Brain pericyte (primary cell): ENCODE measurements at regions not wholly inside any gene's neighbourhood (a gene's known extent, or its start where the extent isn't known, plus 50 kb on each side); places are given as distances from the start of the nearest gene placed in this dataset.
"Not testable (repeated sequence)": the region's sequence is repeated elsewhere in the genome, so short reads cannot be mapped to it uniquely, and the experiment has no call there.

ENCODE experiments used
- DNase-seq: peaks from one replicate; pipeline ENCODE4 v3.0.0-alpha.2; 2012; ENCODE audit warnings: low read depth, low spot score

- no peak for DNase-seq
Observed at GRCh38 chr4:38511702-38512101, 152.3 kb upstream of the KLF3 start.

- no peak for DNase-seq
Observed at GRCh38 chr4:38512840-38513239, 151.2 kb upstream of the KLF3 start.

DNA sequence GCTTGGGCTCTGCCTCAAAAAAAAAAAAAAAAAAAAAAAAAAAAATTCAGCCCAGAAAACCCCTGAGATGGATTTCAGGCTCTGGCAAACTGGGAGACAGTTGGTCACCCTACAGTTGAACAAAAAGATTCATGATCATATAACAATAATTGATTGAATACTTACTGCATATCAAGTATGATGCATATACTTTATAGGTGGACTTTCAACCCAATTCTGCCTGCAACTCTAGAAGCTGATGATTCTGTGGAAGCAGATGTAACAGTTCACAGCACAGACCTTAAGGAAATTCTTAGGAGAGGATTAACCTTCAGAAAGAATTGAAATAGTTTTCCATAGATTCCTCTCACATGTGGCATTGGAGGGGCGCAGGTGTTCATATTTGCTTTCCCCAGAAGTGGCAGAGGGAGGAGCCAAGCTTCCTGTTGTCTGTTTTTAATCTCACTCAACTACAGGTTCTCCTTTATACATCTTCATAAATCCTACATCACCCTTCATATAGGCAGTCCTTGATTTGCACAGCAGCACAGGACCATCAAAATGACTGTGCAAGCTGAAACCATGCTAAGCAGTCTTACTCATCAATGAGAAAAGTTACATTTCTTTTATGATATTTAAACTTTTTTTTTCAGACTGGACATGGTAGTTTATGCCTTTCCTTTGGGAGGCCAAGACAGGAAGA is 149.4 kb upstream of the KLF3 start:
- no peak for DNase-seq

- DNase-seq = no peak
Observed at GRCh38 chr4:38516190-38516589, 147.8 kb upstream of the KLF3 start.

DNA sequence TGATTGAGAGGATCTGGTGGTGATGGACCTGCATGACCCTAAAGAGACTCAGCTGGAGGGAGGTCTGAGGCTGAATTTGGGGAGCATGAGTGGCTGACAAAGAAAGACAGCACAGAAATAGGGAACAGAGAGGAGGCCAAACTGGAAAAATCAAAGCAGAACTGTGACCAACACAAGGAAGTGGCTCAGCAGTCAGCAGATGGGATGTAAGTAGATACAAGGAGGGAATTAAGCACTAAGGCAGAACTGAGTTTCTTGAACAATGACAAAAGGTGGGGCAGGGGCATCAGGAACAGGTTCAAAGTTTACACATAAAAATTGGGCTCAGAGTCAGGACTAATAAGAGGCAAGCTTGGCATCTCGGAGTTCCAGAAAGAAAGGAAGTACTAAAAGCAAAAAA is 144.3 kb upstream of the KLF3 start:
- no peak for DNase-seq

GRCh38 chr4:38523054-38523453 is 140.9 kb upstream of the KLF3 start:
- DNase-seq = no peak

DNA sequence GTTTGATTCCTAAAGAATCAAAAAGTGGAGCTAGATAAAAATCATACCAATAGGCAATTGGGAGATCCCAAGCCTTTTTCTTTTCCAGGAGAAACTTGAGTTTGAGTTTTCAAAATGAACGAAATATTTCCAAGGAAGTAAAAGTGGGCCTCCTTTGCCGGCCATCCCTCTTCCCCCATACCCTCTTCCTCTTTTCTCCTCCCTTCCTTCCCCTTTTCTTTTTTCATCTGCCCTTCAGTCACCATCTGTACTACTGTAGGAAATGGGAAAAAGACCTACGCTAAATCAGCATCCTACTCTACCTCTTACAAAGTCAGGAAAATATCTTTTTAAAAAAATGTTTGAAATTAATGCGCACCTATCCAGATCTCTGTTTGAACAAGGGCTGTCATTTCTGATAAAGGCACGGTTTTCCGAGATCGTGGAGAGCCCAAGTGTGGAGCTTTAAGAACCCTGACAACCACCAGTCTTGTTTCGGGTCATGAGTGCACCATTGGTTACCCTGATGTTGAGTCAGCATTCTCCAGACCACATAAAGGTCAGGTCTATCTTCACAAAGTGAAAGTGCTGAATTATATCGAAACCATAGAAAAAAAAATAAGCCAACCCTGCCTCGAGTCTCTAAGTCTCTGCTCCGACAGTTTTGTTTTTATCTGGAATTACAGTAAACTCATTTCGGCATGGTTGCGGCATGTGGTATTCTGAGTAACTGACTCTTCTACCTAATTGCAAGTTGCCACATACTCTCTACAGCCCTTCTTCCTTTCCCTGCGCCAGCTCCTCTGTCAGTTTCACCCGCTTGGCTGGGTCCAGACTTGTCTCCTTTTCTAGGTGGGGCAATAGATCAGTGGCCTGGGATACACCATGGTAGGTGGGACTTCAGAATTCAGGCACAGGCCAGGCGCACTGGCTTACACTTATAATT is 140.2 kb upstream of the KLF3 start:
- no peak for DNase-seq

DNA sequence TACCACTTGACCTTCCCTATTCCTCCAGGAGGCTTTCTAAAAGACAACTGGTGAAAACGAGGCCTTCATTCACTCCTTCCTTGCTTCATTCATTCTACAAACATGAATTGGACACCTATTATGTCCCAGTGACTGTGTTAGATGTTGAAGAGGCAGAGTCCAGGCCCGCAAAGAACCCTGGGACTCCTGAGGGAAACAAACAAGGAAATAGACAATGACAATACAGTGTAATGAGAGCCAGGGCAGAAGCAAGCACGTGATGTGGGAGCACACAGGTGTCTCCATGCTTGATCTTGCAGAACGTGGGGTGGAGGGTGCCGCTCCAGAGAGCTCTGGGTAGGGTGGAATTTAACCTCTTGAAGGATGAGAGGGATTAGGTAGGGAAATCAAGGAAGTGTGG is 137.6 kb upstream of the KLF3 start:
- DNase-seq = no peak

DNA sequence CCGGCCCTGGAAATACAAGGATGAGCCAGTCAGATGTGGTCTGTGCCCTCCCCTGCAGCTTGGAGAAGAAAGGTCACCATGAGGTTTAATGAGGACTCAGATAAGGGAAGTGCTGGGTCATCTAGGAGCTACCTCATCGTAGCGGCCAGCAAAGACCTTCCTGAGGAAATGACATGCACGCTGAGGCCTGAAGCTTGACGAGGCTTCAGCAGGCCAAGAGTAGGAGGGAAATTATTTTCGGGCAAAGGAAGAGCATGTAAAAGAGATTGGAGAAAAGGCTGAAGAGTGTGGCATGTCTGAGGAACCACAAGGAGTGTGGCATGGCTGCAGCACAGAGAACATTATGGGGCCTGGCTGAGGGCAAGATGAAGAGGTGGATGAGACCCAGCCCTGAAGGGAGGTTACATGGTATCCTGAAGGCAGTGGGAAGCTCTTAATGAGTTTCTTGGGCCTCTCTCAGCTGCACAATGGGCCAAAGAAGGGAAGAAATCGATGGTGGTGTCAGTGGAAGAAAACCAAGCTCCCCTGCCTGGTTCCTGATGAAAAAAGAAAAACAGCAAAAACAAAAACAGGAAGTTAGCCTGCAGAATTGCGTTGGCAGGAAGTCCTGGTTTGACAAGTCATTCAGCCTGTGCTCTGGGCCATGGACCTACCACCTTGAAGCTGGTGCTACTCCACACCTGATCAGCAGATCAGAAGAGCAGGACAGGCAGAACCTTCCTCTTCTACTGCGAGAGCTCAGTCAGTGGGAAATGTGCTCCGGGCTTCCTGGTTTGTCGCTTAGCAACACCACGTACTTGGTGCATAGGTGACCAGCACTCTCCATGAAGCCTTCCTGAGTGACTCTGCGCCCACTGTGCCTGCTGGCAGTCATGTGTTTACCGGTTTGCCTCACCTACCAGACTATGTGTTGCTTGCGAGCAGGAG is 134.5 kb upstream of the KLF3 start:
- DNase-seq = no peak

DNA sequence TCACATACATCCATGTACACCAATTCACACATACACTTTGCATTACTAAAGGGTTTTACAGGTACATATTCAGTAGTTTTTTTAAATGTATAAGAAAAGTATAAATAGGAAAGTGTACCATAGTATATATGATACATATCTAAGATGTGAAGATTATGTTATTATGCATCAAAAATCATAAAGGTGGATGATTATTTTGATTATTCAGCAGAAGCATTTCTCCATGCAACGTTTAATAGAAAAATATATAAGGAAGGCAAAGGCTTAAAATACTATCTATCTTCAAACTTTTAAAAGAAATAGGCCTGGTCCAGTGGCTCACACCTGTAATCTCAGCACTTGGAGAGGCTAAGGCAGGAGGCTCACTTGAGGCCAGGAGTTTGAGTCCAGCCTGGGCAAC is 133.5 kb upstream of the KLF3 start:
- no peak for DNase-seq

DNA sequence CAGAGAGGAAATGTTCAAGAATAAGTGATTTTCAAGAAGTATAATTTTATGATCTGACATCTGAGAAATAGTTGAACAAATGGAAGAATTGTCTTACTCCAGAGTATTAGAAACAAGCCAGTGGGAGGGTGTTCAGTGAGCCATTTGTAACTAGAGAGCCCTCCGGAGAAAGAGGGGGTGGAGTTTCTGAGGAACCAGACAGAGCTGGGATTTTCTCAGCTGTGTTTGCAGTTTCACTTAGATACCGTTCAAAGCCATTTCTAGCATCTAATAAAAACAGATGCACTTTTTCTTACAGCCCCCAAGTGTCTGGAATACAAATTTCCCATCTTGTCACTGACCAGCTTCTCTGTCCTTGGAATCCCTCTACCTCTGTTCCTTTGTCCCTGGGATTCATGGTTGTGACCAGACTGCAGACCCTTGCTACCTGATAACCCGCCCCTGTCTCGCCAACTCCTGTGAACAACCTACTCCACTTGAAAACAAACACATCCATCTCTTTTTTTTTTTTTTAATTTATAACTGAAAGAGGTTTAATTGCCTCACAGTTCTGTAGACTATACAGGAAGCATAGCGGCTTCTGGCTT is 132.8 kb upstream of the KLF3 start:
- no peak for DNase-seq

DNA sequence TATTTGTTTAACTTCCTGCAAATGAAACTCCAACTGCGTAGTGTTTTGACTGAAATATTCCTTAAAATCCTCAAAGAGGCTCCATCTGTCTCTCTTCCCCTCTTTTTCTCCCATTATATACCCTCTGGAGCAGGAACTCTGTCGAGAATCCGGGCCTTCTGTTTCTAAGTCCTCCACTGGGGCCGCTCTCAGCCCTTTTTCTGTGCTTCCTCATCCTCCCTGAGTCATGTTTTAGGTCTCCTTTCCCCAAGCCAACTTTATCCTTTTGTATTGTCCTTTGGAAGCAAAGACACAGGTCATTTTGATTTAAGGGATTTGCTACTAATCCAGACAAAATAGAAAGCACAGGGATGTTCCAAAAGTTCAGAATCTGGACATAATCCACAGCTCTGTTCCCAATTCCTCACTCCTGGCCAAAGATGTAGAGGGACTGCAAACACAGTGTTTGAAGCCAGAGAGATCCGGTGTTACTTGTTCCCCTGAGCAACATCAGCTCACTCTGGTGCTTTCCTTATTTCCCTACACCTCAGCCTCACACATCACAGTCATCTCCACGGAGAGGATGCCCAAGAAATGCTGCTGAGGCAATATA is 131.0 kb upstream of the KLF3 start:
- DNase-seq = no peak

DNA sequence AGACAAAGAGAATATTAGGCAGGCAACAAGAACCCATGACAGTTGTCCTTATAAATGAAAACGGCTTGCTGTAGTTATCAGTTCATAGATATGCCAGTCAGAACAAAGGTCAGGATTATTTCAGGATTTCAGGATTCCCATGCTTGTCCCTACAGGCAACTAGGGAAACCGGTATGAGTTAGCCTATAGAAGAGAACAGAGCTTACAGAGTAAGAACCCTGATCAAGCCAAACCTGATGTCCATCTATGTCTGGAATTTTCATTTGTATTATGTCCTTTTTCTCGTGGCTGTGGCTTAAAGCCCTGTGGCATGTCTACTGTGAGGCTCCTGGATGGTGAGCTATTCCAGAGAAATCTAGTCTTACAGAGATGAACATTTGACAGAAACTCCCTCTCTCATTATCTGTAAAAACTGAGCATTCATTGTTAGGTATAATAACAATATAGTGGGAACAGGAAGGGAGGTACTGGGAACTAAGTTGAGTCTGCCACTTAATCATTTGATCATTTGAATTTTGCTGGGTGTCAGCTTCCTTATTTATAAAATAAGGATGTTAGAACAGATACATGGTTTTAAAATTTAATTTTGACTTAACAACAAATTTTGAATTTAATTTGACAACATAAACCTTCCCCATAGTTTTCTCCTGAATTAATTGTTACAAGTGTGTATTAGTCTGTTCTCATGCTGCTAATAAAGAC is 129.5 kb upstream of the KLF3 start:
- no peak for DNase-seq

DNA sequence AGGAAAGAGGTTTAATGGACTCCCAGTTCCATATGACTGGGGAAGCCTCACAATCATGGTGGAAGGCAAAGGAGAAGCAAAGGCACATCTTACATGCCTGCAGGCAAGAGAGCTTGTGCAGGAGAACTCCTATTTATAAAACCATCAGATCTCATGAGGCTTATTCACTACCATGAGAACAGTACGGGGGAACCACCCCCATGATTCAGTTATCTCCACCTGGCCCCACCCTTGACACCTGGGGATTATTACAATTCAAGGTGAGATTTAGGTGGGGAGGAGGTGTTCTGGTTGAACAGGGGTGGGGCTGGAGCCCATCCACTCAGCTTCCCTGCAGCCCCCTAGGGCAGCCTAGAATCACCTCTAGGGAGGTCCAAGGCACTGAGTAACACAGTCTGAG is 128.9 kb upstream of the KLF3 start:
- not testable (repeated sequence) for DNase-seq

- DNase-seq = no peak
Observed at GRCh38 chr4:38535717-38536116, 128.3 kb upstream of the KLF3 start.

DNA sequence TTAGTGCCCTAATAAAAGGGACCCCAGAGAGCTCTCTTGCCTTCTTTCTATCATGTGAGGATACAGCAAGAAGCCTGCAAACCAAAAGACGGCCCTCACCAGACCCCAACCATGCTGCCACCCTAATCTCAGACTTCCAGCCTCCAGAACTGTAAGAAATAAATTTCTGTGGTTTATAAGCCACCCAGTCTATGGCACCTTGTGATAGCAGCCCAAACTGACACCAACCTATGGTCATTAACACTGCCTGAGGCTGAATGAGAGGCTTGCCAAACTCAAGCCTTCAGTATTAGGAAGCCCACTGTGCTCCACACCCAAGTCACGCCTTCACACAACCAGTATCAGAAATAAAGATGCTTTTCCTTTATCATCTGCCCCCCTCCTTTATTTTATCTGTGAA is 127.3 kb upstream of the KLF3 start:
- no peak for DNase-seq

- no peak for DNase-seq
Observed at GRCh38 chr4:38537666-38538065, 126.3 kb upstream of the KLF3 start.

- no peak for DNase-seq
Observed at GRCh38 chr4:38538517-38538916, 125.5 kb upstream of the KLF3 start.

GRCh38 chr4:38539501-38539900 is 124.5 kb upstream of the KLF3 start:
- no peak for DNase-seq

- no peak for DNase-seq
Observed at GRCh38 chr4:38547052-38547451, 116.9 kb upstream of the KLF3 start.

DNA sequence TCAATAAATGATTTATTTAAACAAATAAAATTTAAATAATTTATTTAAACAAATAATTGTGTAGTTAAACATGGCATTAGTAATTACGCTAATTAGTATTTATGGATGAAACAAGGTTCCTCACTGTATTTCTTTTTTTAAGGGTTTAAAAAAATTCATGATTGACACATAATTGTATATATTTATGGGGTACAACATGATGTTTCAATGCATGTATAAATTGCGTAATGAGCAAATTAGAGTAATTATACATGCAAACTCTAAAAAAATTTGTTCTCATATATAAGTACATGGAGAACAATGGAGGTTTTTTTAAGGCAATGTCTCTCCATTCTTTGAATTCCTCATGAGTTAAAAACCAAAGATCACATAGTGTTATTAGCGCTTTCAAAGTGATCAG is 115.7 kb upstream of the KLF3 start:
- DNase-seq = no peak
